ENCODE measurements at regions not wholly inside any gene's neighbourhood (a gene's known extent, or its start where the extent isn't known, plus 50 kb on each side); places are given as distances from the start of the nearest gene placed in this dataset.

DNA sequence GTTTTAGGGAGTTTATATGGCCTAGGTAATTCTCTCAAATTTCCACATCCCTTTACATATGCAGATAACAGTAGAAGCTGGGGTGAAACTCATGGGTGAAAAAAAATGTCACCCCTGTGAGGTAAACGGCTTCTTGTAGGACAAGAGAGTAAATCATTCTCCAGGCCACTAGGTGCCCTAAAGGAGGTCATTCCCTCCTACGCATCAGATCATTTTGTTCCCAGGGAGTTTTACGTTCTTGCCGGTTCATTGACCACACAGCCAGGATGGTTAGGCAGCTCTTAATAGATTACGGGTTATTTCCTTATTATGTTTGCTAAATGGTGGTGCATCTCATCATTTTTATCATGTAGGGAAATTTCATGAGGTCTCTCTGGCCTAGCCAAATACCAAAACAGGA is 225.8 kb upstream of the NOCT start:
- TF ChIP-seq, protein P1, sequence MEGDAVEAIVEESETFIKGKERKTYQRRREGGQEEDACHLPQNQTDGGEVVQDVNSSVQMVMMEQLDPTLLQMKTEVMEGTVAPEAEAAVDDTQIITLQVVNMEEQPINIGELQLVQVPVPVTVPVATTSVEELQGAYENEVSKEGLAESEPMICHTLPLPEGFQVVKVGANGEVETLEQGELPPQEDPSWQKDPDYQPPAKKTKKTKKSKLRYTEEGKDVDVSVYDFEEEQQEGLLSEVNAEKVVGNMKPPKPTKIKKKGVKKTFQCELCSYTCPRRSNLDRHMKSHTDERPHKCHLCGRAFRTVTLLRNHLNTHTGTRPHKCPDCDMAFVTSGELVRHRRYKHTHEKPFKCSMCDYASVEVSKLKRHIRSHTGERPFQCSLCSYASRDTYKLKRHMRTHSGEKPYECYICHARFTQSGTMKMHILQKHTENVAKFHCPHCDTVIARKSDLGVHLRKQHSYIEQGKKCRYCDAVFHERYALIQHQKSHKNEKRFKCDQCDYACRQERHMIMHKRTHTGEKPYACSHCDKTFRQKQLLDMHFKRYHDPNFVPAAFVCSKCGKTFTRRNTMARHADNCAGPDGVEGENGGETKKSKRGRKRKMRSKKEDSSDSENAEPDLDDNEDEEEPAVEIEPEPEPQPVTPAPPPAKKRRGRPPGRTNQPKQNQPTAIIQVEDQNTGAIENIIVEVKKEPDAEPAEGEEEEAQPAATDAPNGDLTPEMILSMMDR (IDR thresholded peaks at IDR 0.05; ENCODE audit: extremely low read depth in 1 of 2, insufficient read depth in 1 of 2, low read depth in 1 of 2, low read length in 2 of 2): no peak
- TF ChIP-seq POLR2A (IDR thresholded peaks at IDR 0.05; ENCODE audit: low read depth, low read length) (no peak), FOS (IDR thresholded peaks at IDR 0.05; ENCODE audit: borderline replicate concordance, insufficient read depth, low read length) (no peak)
- TF ChIP-seq, protein P2, sequence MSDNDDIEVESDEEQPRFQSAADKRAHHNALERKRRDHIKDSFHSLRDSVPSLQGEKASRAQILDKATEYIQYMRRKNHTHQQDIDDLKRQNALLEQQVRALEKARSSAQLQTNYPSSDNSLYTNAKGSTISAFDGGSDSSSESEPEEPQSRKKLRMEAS (IDR thresholded peaks at IDR 0.05; ENCODE audit: insufficient read depth, insufficient read length): no peak
